GM21576 (cell line): ENCODE measurements at regions not wholly inside any gene's neighbourhood (a gene's known extent, or its start where the extent isn't known, plus 50 kb on each side); places are given as distances from the start of the nearest gene placed in this dataset.
"Not testable (repeated sequence)": the region's sequence is repeated elsewhere in the genome, so short reads cannot be mapped to it uniquely, and the experiment has no call there.

Source experiments
- ATAC-seq: cut with Tn5 transposase; IDR thresholded peaks from one replicate; pipeline ENCODE4 v1.9.1; 2021; ENCODE audit warnings: mild to moderate bottlenecking, moderate library complexity; ENCODE audit not compliant: unreplicated experiment

- ATAC-seq: no peak
Observed at GRCh38 chr7:93048136-93048930, 69.4 kb downstream of the SAMD9 start.

- ATAC-seq: no peak
Observed at GRCh38 chr7:93047514-93048099, 70.2 kb downstream of the SAMD9 start.

- no peak for ATAC-seq
Observed at GRCh38 chr7:93046641-93047040, 71.1 kb downstream of the SAMD9 start.

GRCh38 chr7:93044147-93044810, 73.5 kb downstream of the SAMD9 start:
- no peak for ATAC-seq

- ATAC-seq: no peak
Observed at GRCh38 chr7:93043385-93043985, 74.3 kb downstream of the SAMD9 start.

GRCh38 chr7:93040355-93040754, 77.4 kb downstream of the SAMD9 start:
- no peak for ATAC-seq

GRCh38 chr7:93039786-93040185, 78.0 kb downstream of the SAMD9 start:
- no peak for ATAC-seq

GRCh38 chr7:93039282-93039681, 78.5 kb downstream of the SAMD9 start:
- no peak for ATAC-seq

- peak; percentile 95 for ATAC-seq
Observed at GRCh38 chr7:93036807-93037206, 81.0 kb downstream of the SAMD9 start.

- ATAC-seq: no peak
Observed at GRCh38 chr7:93036149-93036640, 81.6 kb downstream of the SAMD9 start.

- ATAC-seq: no peak
Observed at GRCh38 chr7:93031795-93032194, 86.0 kb downstream of the SAMD9 start.

- ATAC-seq: no peak
Observed at GRCh38 chr7:93030605-93031225, 87.1 kb downstream of the SAMD9 start.

- no peak for ATAC-seq
Observed at GRCh38 chr7:93029056-93029455, 88.7 kb downstream of the SAMD9 start.

GRCh38 chr7:93028610-93029009, 89.2 kb downstream of the SAMD9 start:
- ATAC-seq: no peak

- ATAC-seq: no peak
Observed at GRCh38 chr7:93027044-93027443, 90.7 kb downstream of the SAMD9 start.

- ATAC-seq: no peak
Observed at GRCh38 chr7:93026425-93026824, 91.4 kb downstream of the SAMD9 start.

- no peak for ATAC-seq
Observed at GRCh38 chr7:93025389-93025788, 92.4 kb downstream of the SAMD9 start.

GRCh38 chr7:93022931-93023478, 94.8 kb downstream of the SAMD9 start:
- not testable (repeated sequence) for ATAC-seq

GRCh38 chr7:93021748-93022147, 96.0 kb downstream of the SAMD9 start:
- ATAC-seq: no peak

GRCh38 chr7:93018716-93019115, 99.1 kb downstream of the SAMD9 start:
- no peak for ATAC-seq
